ENCODE measurements at regions not wholly inside any gene's neighbourhood (a gene's known extent, or its start where the extent isn't known, plus 50 kb on each side); places are given as distances from the start of the nearest gene placed in this dataset.

- no peak for TF ChIP-seq MAX (IDR thresholded peaks at IDR 0.05)
- TF ChIP-seq MAFK (IDR thresholded peaks at IDR 0.05; ENCODE audit: partially characterized antibody): no peak
- TF ChIP-seq REST (IDR thresholded peaks at IDR 0.05): no peak
- TF ChIP-seq FOSL2 (IDR thresholded peaks at IDR 0.05): no peak
- TF ChIP-seq FOSL2 (CRISPR knock-in tag; IDR thresholded peaks at IDR 0.05): no peak
- TF ChIP-seq CTCF (IDR thresholded peaks at IDR 0.05): no peak
- no peak for TF ChIP-seq PHF8 (IDR thresholded peaks at IDR 0.05; ENCODE audit: borderline replicate concordance, low read depth)
- no peak for TF ChIP-seq RFX5 (IDR thresholded peaks at IDR 0.05)
- no peak for TF ChIP-seq KDM5A (IDR thresholded peaks at IDR 0.05)
- TF ChIP-seq TP53 (CRISPR knock-in tag; IDR thresholded peaks at IDR 0.05): no peak
- TF ChIP-seq KDM1A (IDR thresholded peaks at IDR 0.05; ENCODE audit: low read depth): no peak
- TF ChIP-seq HEYL (CRISPR knock-in tag; IDR thresholded peaks at IDR 0.05): no peak
- TF ChIP-seq RAD21 (conservative IDR thresholded peaks at IDR 0.05 in 1 of 2, IDR thresholded peaks at IDR 0.05 in 1 of 2): no peak
These were observed 1041.8 kb downstream of the PLA2G4A start for GRCh38 chr1:187870552-187870951.

All from A549 (cell line).